Epidermal melanocyte (primary cell): ENCODE measurements at regions not wholly inside any gene's neighbourhood (a gene's known extent, or its start where the extent isn't known, plus 50 kb on each side); places are given as distances from the start of the nearest gene placed in this dataset.
"Not testable (repeated sequence)": the region's sequence is repeated elsewhere in the genome, so short reads cannot be mapped to it uniquely, and the experiment has no call there.

ENCODE experiments used
- DNase-seq: peaks from one replicate; pipeline ENCODE4 v3.0.0; 2011; ENCODE audit warnings: low spot score; ENCODE audit not compliant: insufficient read length

GRCh38 chr3:154678041-154678654 is 248.2 kb upstream of the GPR149 start:
- DNase-seq, result no peak

GRCh38 chr3:154668835-154669234 is 238.8 kb upstream of the GPR149 start:
- no peak for DNase-seq

- no peak for DNase-seq
Measured at GRCh38 chr3:154668187-154668586, 238.2 kb upstream of the GPR149 start.

- no peak for DNase-seq
Measured at GRCh38 chr3:154666542-154666941, 236.6 kb upstream of the GPR149 start.

GRCh38 chr3:154664714-154665113 is 234.7 kb upstream of the GPR149 start:
- no peak for DNase-seq

GRCh38 chr3:154662851-154663250 is 232.9 kb upstream of the GPR149 start:
- DNase-seq, result no peak

- no peak for DNase-seq
Measured at GRCh38 chr3:154660811-154661210, 230.8 kb upstream of the GPR149 start.

GRCh38 chr3:154658000-154658399 is 228.0 kb upstream of the GPR149 start:
- DNase-seq, result no peak

- no peak for DNase-seq
Measured at GRCh38 chr3:154657218-154657617, 227.2 kb upstream of the GPR149 start.

- no peak for DNase-seq
Measured at GRCh38 chr3:154656486-154656885, 226.5 kb upstream of the GPR149 start.

GRCh38 chr3:154642145-154642544 is 212.2 kb upstream of the GPR149 start:
- no peak for DNase-seq

- DNase-seq, result no peak
Measured at GRCh38 chr3:154625756-154626155, 195.8 kb upstream of the GPR149 start.

GRCh38 chr3:154619621-154620020 is 189.6 kb upstream of the GPR149 start:
- DNase-seq, result not testable (repeated sequence)

- DNase-seq, result no peak
Measured at GRCh38 chr3:154616298-154616697, 186.3 kb upstream of the GPR149 start.

GRCh38 chr3:154615471-154615870 is 185.5 kb upstream of the GPR149 start:
- peak; percentile 21 for DNase-seq

- DNase-seq, result no peak
Measured at GRCh38 chr3:154614601-154615000, 184.6 kb upstream of the GPR149 start.

- no peak for DNase-seq
Measured at GRCh38 chr3:154614078-154614477, 184.1 kb upstream of the GPR149 start.

- DNase-seq, result no peak
Measured at GRCh38 chr3:154602241-154602640, 172.3 kb upstream of the GPR149 start.

- no peak for DNase-seq
Measured at GRCh38 chr3:154598166-154598565, 168.2 kb upstream of the GPR149 start.

- no peak for DNase-seq
Measured at GRCh38 chr3:154590675-154591384, 160.8 kb upstream of the GPR149 start.

- no peak for DNase-seq
Measured at GRCh38 chr3:154588831-154589230, 158.8 kb upstream of the GPR149 start.

- DNase-seq, result no peak
Measured at GRCh38 chr3:154584974-154585373, 155.0 kb upstream of the GPR149 start.

- no peak for DNase-seq
Measured at GRCh38 chr3:154584041-154584440, 154.1 kb upstream of the GPR149 start.
